ENCODE measurements at regions not wholly inside any gene's neighbourhood (a gene's known extent, or its start where the extent isn't known, plus 50 kb on each side); places are given as distances from the start of the nearest gene placed in this dataset.

DNA sequence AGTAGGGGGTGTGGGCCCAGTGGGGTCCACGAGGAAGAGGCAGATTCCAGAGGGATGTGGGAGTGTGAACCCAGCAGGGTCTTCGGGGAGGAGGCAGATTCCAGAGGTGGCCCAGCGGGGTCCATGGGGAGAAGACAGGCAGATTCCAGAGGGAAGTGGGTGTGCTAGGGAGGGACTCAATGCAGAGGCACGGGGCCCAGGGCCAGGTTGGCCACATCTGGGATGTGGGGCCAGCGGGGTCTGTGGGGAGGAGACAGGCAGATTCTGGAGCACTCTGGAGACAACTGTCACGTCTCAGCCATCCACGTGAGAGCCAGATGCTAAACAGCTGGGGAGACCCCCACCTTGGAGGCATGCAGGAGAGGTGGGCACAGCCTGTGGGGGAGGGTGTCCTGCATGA lies 582.6 kb downstream of the TBC1D22A start:
- DNase-seq (ENCODE audit: low read depth in 2 of 2): no peak

DNA sequence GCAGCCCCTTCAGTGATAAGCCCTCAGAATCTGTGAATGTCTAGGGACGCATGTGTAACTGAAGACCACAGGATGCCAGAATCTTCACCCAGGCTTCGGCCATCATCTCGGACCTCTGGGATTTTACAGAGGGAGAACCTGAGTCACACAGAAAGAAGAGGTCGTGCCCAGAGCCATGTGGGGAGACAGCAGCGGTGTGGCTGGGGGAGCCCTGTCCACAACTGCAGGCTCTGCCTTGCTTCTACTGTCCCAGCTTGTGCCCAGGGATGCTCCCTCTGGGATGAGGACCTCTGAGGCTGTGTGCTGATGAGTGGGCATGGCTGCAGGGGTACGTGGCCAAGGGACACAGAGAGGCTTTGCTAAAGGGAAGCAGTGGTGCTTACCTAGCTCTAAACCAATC lies 582.0 kb downstream of the TBC1D22A start:
- DNase-seq (ENCODE audit: low read depth in 2 of 2): no peak

DNA sequence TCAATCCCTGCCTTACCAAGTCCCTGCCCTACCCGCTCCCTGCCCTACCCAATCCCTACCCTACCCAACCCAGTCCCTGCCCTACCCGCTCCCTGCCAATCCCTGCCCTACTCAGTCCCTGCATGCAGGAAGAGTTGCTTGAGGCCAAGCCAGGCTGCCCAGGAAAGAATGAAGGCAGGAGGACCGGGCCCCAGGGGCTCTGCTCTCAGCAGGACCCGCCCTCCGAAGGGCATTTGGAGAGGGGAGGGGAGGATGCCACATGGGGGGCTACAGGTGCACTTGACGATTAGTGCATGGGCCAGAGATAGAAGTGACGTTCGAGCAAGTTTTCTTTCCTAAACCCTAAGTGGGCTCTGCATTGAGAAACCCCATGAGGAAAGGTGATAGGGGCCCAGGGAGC lies 581.2 kb downstream of the TBC1D22A start:
- DNase-seq (ENCODE audit: low read depth in 2 of 2): no peak

DNA sequence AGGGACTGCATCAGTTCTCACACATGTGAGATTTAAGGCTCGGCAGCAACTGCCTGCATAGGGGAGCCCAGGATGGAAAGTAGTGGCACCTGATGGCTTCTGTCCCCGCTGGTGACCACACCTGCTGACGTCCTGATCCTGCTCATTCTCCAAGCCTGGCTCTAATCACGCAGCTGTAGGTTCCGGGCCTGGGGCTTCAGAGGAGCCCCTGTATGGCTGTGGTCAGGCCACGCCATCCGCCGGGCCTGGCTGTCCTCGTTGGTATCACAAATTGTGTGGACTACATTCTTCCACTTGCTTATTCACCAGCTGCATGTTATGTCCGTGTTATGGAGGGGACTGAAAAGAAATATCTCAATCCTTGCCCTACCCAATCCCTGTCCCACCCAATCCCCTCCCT lies 580.0 kb downstream of the TBC1D22A start:
- DNase-seq (ENCODE audit: low read depth in 2 of 2): no peak

DNA sequence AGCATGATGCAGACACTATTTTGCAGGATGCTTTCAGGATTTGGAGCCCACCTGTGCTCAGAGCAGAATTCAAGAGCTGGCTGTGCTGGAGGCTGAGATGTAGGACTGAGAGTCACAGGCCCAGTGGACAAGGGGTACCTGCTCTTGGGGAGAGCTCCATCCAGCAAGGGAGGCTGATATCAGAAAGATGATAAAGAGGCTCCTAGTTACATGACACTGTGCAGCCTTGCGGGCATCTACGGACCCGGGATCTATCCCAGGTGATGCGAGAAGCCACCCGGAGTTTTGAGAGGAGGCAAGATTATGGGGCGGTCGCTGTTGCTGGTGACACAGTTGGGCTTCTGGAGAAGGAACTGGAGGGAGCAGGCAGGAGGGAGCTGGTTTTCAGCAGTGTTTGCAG lies 579.0 kb downstream of the TBC1D22A start:
- no peak for DNase-seq (ENCODE audit: low read depth in 2 of 2)

DNA sequence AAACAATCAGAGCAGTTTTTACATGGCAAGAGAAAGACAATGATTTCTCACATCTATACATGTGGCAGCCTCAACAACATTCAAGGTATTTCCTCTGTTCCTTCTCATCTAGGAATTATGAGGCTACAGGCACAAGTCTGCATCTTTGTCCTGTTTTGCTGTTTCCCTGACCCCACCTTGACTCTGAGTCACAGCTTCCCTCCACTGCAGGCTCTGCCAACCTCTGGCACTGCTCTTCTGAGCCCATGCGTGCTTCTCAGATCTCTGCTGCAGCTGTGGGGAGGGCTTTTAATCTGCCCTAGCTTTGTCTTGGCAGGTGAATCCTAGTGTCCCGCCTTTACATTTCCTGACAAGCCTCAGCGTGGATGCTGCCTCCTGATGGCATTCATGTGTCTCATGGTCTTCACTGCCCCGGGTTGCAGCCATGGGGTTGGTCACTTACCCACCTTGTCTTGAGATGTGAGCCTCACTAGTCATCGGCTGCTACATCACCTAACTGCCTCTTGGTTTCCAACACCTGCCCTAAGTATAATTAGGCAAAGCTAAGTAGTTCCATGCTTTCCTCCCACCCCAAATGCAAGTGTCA lies 578.5 kb downstream of the TBC1D22A start:
- no peak for DNase-seq (ENCODE audit: low read depth in 2 of 2)

DNA sequence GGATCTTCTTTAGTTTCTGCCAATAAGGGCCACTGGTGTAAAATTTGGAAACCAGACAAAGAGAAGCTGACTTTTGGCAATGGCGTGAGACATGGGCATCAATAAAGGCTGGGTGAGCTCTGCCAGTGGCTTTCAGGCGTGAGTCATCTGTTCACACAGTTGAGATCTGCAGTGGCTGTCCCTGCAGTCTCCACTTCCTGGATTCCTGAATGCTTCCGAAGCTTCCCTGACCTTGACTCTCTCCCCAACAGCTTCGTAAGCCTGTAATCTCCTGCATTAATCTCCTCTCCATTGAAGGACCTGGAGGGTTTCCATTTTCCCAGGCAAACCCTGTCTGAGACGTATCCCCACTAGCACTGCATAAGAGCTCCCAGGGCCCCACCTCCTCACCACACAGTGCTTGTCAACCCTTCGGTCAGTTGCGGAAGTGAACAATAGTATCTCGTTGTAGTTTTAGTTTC lies 574.7 kb downstream of the TBC1D22A start:
- DNase-seq (ENCODE audit: low read depth in 2 of 2): peak; percentile 7 to 11

DNA sequence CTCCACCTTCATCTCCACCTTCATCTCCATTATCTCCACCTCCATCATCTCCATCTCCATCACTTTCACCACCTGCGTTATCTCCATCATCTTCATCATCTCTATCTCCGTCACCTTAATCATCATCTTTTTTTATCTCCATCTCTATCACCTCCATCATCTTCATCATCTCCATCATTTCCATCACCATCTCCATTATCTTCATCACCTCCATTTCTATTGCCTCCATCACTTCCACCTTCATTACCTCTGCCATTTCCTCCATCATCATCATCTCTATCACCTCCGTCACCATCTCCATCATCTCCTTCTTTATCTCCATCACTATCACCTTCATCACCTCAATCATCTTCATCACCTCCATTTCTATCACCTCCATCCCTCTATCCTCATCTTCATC lies 573.5 kb downstream of the TBC1D22A start:
- no peak for DNase-seq (ENCODE audit: low read depth in 2 of 2)

DNA sequence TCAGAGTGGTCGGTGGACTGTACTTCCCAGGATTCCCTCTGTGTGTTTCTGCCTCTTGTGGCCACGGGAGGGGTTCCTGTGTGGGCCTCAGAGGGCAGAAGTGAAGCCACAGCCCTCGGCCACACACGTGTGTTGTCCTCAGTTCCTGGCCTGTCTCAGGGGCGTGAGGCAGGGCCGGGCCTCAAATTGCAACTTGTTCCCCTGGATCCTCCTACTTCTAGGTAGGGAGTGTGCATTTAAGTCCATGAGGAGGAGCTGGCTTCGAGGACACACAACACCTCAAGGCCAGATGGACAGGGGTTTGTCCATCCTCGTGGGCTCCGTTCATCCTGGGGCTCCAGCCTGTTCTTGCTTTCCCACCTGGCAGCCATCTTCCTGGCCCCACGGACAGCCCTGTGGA lies 573.0 kb downstream of the TBC1D22A start:
- DNase-seq (ENCODE audit: low read depth in 2 of 2): no peak

DNA sequence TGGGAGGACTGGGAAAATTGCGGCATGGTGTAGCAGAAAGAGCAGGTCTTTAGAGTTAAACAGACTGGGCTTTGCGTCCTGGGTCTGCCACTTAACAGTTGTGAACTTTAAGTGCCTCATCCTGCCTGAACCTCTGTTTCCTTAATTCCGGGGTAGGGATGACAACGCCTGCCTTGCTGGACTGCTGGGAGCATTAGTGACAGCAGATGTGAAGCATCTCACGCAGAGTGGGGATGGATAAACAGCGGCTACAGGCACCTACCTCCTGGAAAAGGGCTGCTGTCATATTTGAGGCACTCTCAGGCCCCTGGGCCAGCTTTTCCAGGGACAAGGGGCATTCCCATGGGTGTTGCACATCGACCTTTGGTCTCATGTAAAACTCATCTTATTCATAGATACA lies 572.2 kb downstream of the TBC1D22A start:
- DNase-seq (ENCODE audit: low read depth in 2 of 2): no peak

DNA sequence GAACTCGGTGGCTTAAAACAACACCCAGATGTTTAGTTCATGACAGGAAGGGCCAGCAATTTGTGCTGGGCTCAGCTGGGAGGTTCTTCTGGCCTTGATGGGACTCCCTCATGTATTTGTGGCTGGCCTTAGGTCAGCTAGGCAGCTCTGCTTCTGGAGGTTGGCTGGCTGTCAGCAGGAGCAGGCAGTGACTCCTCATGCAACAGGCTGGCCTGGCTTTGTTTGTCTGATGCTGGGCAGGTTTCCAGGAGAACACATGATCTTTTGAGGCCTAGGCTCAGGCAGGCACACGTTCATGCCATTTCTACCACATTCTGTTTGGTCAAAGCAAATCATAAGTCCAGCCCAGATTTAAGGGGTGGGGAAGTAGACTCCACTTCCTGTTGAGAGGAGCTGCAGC lies 571.2 kb downstream of the TBC1D22A start:
- DNase-seq (ENCODE audit: low read depth in 2 of 2): peak in 1 of 2 donors; percentile 3

DNA sequence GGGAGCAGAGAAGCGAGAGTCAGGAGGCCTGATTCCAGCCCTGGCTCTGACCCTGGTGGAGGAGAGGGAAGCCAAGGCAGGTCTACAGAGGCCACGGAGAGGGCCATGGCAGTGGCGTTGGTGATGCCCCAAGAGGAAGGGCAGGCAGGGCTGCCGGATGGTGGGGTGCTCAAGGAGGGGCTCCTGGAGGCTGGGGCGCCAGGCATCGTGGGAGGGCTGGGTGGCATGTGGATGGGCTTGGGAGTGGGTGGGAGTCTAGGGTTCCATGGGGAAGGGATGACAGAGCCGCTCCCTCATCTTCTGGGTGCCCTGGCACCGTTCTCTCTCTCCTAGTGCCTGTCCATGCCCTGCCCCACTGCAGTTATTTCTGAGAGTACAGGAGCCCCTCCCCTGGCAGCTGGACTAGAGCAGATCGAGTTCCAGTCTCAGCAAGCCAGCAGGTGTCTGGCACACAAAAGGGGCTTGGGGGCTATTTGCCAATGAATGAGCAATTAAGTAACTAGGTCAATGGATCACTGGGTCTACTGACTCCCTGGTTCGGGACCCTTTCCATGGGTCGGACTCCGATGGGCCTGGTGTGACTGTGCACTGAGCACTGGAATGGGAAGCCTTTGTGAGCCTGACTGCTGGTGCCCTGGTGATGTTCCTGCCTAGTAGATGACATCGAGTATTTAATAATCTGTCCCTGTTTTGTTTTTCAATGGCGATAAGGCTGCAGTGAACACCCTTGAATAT lies 570.0 kb downstream of the TBC1D22A start:
- DNase-seq (ENCODE audit: low read depth in 2 of 2): no peak

DNA sequence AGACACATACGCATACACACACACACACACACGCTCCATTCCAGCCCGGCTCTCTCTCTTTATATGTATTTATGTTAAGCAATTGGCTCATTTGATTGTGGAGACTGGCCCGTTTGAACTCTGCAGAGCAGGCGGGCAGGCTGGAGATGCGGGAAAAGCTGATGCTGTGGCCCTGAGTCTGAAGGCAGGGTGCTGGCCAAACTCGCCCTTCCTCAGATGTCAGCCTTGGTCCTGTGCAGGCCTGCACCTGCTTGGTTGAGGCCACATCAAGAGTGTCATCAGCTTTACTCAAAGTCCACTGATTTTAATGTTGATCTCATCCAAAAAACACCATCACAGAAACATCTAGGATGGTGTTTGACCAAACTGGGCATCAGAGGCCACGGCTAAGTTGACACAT lies 569.3 kb downstream of the TBC1D22A start:
- no peak for DNase-seq (ENCODE audit: low read depth in 2 of 2)

DNA sequence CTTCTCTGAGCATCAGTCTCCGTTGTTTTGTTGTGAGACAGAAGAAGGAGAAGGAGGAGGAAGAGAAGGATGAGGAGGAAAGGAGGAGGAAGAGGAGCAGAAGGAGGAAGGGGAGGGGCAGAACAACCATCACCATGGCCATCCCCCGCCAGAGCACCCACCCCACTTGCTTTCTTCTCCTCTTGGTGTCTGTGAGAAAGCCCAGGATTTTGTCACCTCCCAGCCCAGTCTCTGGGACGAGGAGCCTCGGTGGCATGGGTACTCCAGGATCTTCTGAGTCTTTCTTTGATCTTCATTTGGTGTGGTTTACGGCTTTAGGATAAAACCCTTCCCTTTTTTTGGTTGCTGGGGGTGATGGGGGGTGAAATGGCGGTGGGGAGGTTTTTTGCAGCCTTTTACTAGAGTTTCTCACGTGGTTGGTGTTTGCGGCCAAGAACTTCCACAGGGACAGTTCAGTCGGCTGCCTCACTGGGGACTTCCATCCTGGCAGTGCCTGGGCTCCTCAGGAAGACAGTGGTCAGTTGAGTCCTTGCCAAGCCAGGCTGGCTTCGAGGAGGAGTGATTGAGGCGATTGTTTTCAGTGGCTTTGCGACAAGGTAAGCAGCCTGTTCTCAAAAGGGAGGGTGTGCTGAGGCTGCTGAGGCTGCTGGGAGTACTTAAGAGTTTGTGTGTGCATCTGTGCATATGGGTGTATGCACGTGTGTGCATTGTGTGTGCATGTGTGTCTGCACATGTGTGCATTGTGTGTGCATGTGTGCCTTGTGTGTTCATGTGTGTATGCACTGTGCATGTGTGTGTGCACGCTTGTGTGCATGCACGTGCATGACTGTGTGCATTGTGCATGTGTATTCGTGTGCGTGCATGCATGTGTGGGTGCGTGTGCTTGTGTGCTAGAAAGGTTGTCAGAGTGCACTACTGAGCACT lies 567.5 kb downstream of the TBC1D22A start:
- no peak for DNase-seq (ENCODE audit: low read depth in 2 of 2)

DNA sequence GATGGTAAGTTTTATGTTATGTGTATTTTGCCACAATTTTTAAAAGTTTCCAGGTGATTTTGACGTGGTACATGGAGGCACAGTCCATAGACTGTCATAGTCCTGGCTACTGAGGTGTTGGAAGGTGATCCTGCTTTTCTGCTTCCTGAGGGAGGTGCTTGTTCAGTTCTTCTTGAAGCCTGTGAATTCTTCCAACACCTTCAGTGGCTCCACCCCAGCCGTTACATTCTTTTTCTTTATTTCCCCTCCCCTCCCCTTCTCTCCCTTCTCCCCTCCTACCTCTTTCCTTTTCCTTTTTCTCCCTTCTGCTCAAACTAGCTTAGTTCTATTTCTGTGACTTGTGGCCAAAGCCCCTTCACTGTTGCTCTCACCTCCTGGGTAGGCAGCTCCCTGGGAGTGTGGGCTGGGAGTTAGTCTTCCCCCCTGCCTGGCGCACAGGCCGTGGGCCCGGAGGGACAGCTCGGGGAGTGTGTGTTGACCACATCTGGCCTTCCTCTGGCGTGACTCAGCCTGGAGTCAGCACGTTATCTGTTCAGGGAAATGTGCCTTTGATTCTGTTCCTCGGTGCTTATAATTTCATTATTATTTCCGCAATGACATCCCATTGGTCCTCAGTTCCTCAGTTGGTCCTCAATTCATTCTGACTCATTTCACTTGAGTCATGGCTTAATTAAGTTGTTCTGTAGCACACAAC lies 566.2 kb downstream of the TBC1D22A start:
- DNase-seq (ENCODE audit: low read depth in 2 of 2): peak in 1 of 2 donors; percentile 31

DNA sequence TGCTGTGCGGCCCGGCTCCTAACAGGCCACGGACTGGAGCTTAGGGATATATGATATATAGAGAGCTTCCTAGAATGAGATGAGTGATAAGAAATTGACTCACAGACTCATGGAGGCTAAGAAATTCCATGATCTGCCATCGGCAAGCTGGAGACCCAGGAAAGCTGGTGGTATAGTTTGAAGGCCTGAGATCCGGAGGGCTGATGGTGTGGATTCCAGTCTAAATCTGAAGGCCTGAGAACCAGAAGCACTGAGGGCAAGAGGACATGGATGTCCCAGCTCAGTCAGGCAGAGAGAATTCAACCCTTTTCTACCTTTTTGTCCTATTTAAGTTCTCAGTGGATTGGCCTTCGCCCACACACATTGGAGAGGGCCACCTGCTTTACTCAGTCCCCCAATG lies 564.8 kb downstream of the TBC1D22A start:
- DNase-seq (ENCODE audit: low read depth in 2 of 2): no peak

DNA sequence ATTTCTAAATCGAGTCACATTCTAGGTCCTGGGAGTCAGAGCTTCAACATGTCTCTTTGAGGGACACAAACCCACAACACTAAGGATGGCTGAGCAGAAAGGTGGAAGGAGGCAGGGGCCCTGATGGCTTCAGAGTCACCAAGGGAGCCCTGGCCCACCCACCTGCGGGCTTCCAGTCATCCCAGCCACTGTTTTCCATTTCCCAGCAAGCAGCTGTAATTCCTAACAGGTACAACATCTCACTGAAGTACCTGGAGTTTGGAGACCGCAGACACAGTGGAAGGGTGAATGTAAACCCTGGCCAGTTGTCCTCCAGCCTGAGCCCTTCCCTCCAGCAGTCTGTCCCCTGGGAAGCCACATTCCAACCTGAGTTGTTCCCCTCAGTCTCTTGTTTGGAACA lies 562.8 kb downstream of the TBC1D22A start:
- no peak for DNase-seq (ENCODE audit: low read depth in 2 of 2)

DNA sequence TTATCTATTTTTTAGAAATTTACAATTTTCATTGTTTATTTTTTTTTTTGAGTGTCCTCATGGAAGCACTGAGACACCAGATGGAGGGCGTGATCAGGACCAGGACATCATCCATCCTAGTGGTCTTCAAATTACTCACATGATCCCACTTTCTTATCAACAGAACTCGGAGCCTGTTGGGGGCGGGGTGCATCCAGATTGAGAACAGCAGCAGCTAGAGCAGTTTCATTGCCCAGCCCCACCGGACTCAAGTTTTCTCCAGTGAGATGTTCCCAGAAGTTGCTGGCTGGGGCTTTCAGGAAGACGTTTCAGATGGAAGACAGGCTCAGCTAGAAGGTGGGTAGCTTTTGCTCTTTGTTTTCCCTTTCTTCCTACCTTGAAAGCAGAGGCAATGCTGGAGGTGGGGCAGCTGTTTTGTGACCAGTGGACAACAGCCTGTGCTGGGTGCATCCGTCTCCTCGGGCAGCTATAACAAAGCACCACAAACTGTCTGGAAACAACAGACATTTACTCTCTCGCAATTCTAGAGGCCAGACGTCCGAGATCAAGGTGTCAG lies 562.1 kb downstream of the TBC1D22A start:
- DNase-seq (ENCODE audit: low read depth in 2 of 2): no peak

DNA sequence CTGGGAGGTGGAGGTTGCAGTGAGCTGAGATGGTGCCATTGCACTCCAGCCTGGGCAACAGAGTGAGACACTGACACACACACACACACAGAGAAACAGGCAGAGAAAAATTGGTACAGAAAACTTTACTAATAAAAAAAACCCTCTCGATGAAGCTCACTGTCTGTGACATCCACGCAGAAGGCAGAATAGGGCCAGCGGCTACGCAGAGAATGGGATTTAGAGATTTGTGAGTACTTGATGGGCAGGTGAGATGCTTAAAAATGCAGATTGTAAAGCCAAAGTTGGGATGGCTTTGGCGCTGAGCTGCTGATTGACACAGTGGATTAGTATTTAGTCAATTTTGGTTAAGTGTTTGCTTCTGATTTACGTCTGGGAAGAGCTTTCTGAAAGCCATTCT lies 561.1 kb downstream of the TBC1D22A start:
- no peak for DNase-seq (ENCODE audit: low read depth in 2 of 2)

DNA sequence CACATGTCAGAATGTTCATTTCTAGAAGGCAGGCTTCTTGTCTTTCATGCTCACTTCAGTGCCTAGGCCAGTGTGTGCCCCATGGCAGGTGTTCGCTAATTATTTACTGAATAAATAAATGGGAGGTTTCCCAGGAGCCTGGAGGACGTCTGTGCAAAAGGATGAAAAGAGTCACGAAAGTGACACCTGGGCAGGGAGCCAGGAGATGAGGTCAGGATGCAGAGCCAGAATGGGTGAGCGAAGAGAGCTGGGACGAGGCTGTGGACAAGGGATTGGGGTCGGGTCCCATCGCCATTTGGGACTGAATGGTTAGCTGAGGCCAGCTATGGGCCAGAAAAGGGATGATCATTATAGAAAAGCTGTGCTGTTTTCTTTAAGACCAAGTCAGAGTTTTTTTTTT lies 560.4 kb downstream of the TBC1D22A start:
- DNase-seq (ENCODE audit: low read depth in 2 of 2): no peak

DNA sequence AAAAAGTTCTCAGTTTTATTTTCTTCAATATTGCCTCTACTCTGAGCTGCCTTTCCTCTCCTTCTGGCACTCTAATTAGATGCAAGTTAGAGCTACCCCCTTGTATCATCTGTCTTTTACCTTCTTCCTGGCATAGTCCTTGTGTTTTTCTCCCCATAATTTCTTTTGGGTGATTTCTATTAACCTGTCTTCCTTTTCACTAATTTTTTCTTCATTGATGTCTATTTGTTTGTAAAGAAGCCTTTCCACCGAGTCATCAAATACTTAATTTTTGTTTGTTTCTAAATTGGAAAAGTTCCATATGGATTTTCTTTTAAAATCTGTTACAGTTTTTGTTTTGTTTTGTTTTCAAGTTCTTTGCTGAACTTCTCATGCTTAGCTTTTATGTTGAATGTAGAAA lies 558.1 kb downstream of the TBC1D22A start:
- no peak for DNase-seq (ENCODE audit: low read depth in 2 of 2)

All from dermis microvascular lymphatic vessel endothelial cell (primary cell).